ENCODE measurements at regions not wholly inside any gene's neighbourhood (a gene's known extent, or its start where the extent isn't known, plus 50 kb on each side); places are given as distances from the start of the nearest gene placed in this dataset.

GRCh38 chr12:30839643-30840220 is 85.0 kb upstream of the CAPRIN2 start:
- no peak for DNase-seq
- intact Hi-C loops (cut with DNase I) = no loop called here
- Histone ChIP-seq H3K4me3 (no peak overlapping the region), H3K27me3 (no peaks in the 10 kb centered on the region), H3K27ac (no peak overlapping the region), H3K9ac (ENCODE audit: low read depth in 2 of 2, low read length in 2 of 2) (no peak overlapping the region), H3K36me3 (no peaks in the 10 kb centered on the region), H3K4me1 (no peaks in the 10 kb centered on the region), H3K9me3 (no peaks in the 10 kb centered on the region)
- TF ChIP-seq CTCF (IDR thresholded peaks at IDR 0.05) = no peak

GRCh38 chr12:30837595-30837994 is 82.8 kb upstream of the CAPRIN2 start:
- no peaks in the 10 kb centered on the region for H3K4me1 ChIP-seq
- intact Hi-C loops (cut with DNase I) = no loop called here
- H3K36me3 ChIP-seq = no peaks in the 10 kb centered on the region
- H3K27me3 ChIP-seq = no peaks in the 10 kb centered on the region
- no peak overlapping the region for H3K4me3 ChIP-seq
- H3K9me3 ChIP-seq = no peaks in the 10 kb centered on the region
- no peak for TF ChIP-seq CTCF (IDR thresholded peaks at IDR 0.05)
- no peak overlapping the region for H3K9ac ChIP-seq (ENCODE audit: low read depth in 2 of 2, low read length in 2 of 2)
- no peak overlapping the region for H3K27ac ChIP-seq
- no peak for DNase-seq

GRCh38 chr12:30836656-30837445 is 82.1 kb upstream of the CAPRIN2 start:
- no peaks in the 10 kb centered on the region for H3K9me3 ChIP-seq
- H3K36me3 ChIP-seq = no peaks in the 10 kb centered on the region
- no peak overlapping the region for H3K4me3 ChIP-seq
- H3K9ac ChIP-seq (ENCODE audit: low read depth in 2 of 2, low read length in 2 of 2) = no peak overlapping the region
- H3K27ac ChIP-seq = no peak overlapping the region
- H3K4me1 ChIP-seq = no peaks in the 10 kb centered on the region
- DNase-seq = no peak
- no peaks in the 10 kb centered on the region for H3K27me3 ChIP-seq
- intact Hi-C loops (cut with DNase I) = no loop called here
- TF ChIP-seq CTCF (IDR thresholded peaks at IDR 0.05) = no peak

GRCh38 chr12:30835216-30835615 is 80.5 kb upstream of the CAPRIN2 start:
- DNase-seq = no peak
- H3K9me3 ChIP-seq = no peaks in the 10 kb centered on the region
- H3K4me1 ChIP-seq = no peaks in the 10 kb centered on the region
- no peaks in the 10 kb centered on the region for H3K36me3 ChIP-seq
- no peak overlapping the region for H3K4me3 ChIP-seq
- no peaks in the 10 kb centered on the region for H3K27me3 ChIP-seq
- H3K9ac ChIP-seq (ENCODE audit: low read depth in 2 of 2, low read length in 2 of 2) = no peak overlapping the region
- no peak overlapping the region for H3K27ac ChIP-seq
- no peak for TF ChIP-seq CTCF (IDR thresholded peaks at IDR 0.05)
- intact Hi-C loops (cut with DNase I) = no loop called here

GRCh38 chr12:30830751-30831150 is 76.0 kb upstream of the CAPRIN2 start:
- Histone ChIP-seq H3K4me1 (no peaks in the 10 kb centered on the region), H3K36me3 (no peaks in the 10 kb centered on the region), H3K27ac (no peak overlapping the region), H3K9me3 (no peaks in the 10 kb centered on the region), H3K4me3 (no peak overlapping the region), H3K27me3 (no peaks in the 10 kb centered on the region), H3K9ac (ENCODE audit: low read depth in 2 of 2, low read length in 2 of 2) (no peak overlapping the region)
- TF ChIP-seq CTCF (IDR thresholded peaks at IDR 0.05) = no peak
- DNase-seq = no peak
- intact Hi-C loops (cut with DNase I) = no loop called here

Data from colonic mucosa (tissue), 4 donors.